IMR-90 (cell line): ENCODE measurements at regions not wholly inside any gene's neighbourhood (a gene's known extent, or its start where the extent isn't known, plus 50 kb on each side); places are given as distances from the start of the nearest gene placed in this dataset.

Experiments used
- ATAC-seq: fragments of 200-7000 bp; cut with Tn5 transposase; 2 replicates; pipeline ENCODE4 v1.9.1; 2020; ENCODE audit warnings: low read depth, mild to moderate bottlenecking, moderate library complexity
- BruUV-seq: library from RNA; stranded (reverse); fragments of 400-500 nt; replicated peaks from 2 replicates; lab custom pipeline; 2021; lab: Mats Ljungman, UMichigan
- CTCF ChIA-PET: fragments of 300-600 bp; formaldehyde crosslinking; extraction: SDS; loops from one replicate; lab custom pipeline; 2021; ENCODE audit warnings: antibody characterized with exemption; lab: Yijun Ruan, JAX
- POLR2A ChIA-PET: fragments of 300-600 bp; sonication (Branson Sonifier 250); formaldehyde crosslinking; loops from one replicate; lab custom pipeline; 2022; ENCODE audit warnings: antibody characterized with exemption; ENCODE audit not compliant: unreplicated experiment; lab: Charles Lee
- DNase-seq: peaks from one replicate; pipeline ENCODE4 v3.0.0; 2013
- H2AFZ ChIP-seq: replicated peaks from 2 replicates; pipeline ENCODE3; 2013; ENCODE audit warnings: low read length, mild to moderate bottlenecking; ENCODE audit not compliant: poor library complexity
- H2AK5ac ChIP-seq: 2 replicates; pipeline ENCODE4 v1.6.1; 2013; ENCODE audit warnings: low read depth, low read length, inconsistent platforms
- H2AK9ac ChIP-seq: replicated peaks from 2 replicates; pipeline ENCODE3; 2013; ENCODE audit warnings: mild to moderate bottlenecking, low read depth, low read length, moderate library complexity; ENCODE audit not compliant: poor library complexity
- H2BK120ac ChIP-seq: 2 replicates; pipeline ENCODE4 v1.6.1; 2013; ENCODE audit warnings: low read depth, low read length, inconsistent platforms
- H2BK15ac ChIP-seq: 3 replicates; pipeline ENCODE4 v1.6.1; 2013; ENCODE audit warnings: low read depth, low read length, inconsistent platforms
- H2BK20ac ChIP-seq: 2 replicates; pipeline ENCODE4 v1.6.1; 2013; ENCODE audit warnings: low read depth, mild to moderate bottlenecking, inconsistent platforms, low read length, moderate library complexity
- H2BK5ac ChIP-seq: 2 replicates; pipeline ENCODE4 v1.6.1; 2013; ENCODE audit warnings: mild to moderate bottlenecking, low read depth, low read length, inconsistent platforms; ENCODE audit not compliant: poor library complexity, severe bottlenecking
- H3K14ac ChIP-seq: replicated peaks from 2 replicates; pipeline ENCODE4 v1.6.1; 2013; ENCODE audit warnings: low read depth, low read length, inconsistent platforms
- H3K18ac ChIP-seq: 2 replicates; pipeline ENCODE4 v1.6.1; 2013; ENCODE audit warnings: low read depth, low read length, control low read depth
- H3K23ac ChIP-seq: 2 replicates; pipeline ENCODE4 v1.6.1; 2013; ENCODE audit warnings: low read depth, low read length, inconsistent platforms
- H3K27ac ChIP-seq: 2 replicates; pipeline ENCODE4 v1.5.1; 2013; ENCODE audit warnings: mild to moderate bottlenecking, control low read depth, low read length; ENCODE audit not compliant: insufficient read depth
- H3K27me3 ChIP-seq: 2 replicates; pipeline ENCODE4 v1.6.1; 2013; ENCODE audit warnings: low read length; ENCODE audit not compliant: control insufficient read depth, insufficient read depth
- H3K36me3 ChIP-seq: 2 replicates; pipeline ENCODE4 v1.6.1; 2013; ENCODE audit warnings: low read length, mixed read lengths; ENCODE audit not compliant: control insufficient read depth, insufficient read depth
- H3K4ac ChIP-seq: 2 replicates; pipeline ENCODE4 v1.6.1; 2013; ENCODE audit warnings: low read depth, low read length, inconsistent platforms
- H3K4me1 ChIP-seq: 2 replicates; pipeline ENCODE4 v1.6.1; 2013; ENCODE audit warnings: low read length, mixed read lengths; ENCODE audit not compliant: control insufficient read depth, insufficient read depth
- H3K4me2 ChIP-seq: 2 replicates; pipeline ENCODE4 v1.6.1; 2013; ENCODE audit warnings: low read depth, mild to moderate bottlenecking, control low read depth, low read length, moderate library complexity
- H3K4me3 ChIP-seq: 2 replicates; pipeline ENCODE4 v1.5.1; 2013; ENCODE audit warnings: low read depth, mild to moderate bottlenecking, control low read depth, low read length, moderate library complexity; ENCODE audit not compliant: insufficient read depth
- H3K56ac ChIP-seq: 2 replicates; pipeline ENCODE4 v1.6.1; 2013; ENCODE audit warnings: low read length, inconsistent platforms; ENCODE audit not compliant: insufficient read depth; ENCODE audit errors: extremely low read depth
- H3K79me1 ChIP-seq, 2 experiments: 2 replicates each; pipeline ENCODE4 v1.6.1; 2013; ENCODE audit warnings: low read length in 2 of 2, inconsistent platforms in 1 of 2, low read depth in 1 of 2
- H3K9ac ChIP-seq: 2 replicates; pipeline ENCODE4 v1.6.1; 2013; ENCODE audit warnings: low read depth, low read length, control low read depth
- H3K9me1 ChIP-seq: 2 replicates; pipeline ENCODE4 v1.6.1; 2013; ENCODE audit warnings: low read length, inconsistent platforms; ENCODE audit not compliant: insufficient read depth
- H3K9me3 ChIP-seq: 2 replicates; pipeline ENCODE4 v1.6.1; 2013; ENCODE audit warnings: low read length; ENCODE audit not compliant: control insufficient read depth, insufficient read depth
- H4K20me1 ChIP-seq: 2 replicates; pipeline ENCODE4 v1.6.1; 2013; ENCODE audit warnings: low read length, inconsistent platforms; ENCODE audit not compliant: insufficient read depth
- H4K5ac ChIP-seq: 2 replicates; pipeline ENCODE4 v1.6.1; 2013; ENCODE audit warnings: mild to moderate bottlenecking, low read depth, low read length, control low read depth
- H4K8ac ChIP-seq, 2 experiments: 2 replicates each; pipeline ENCODE4 v1.6.1; 2013; ENCODE audit warnings: low read depth in 2 of 2, low read length in 2 of 2, control low read depth in 1 of 2, inconsistent platforms in 1 of 2
- H4K91ac ChIP-seq: 2 replicates; pipeline ENCODE4 v1.6.1; 2013; ENCODE audit warnings: low read depth, low read length, inconsistent platforms; ENCODE audit not compliant: insufficient read depth
- CEBPB ChIP-seq: IDR thresholded peaks from 2 replicates; pipeline ENCODE4 v1.6.1; 2012; ENCODE audit warnings: low read depth, low read length, improper control_type of control experiment
- ELK1 ChIP-seq: fragments of 150-350 bp; IDR thresholded peaks from 2 replicates; pipeline ENCODE4 v1.6.1; 2016; ENCODE audit warnings: low read depth, mild to moderate bottlenecking, low read length, moderate library complexity, borderline replicate concordance
- FOS ChIP-seq: fragments of 150-350 bp; IDR thresholded peaks from 2 replicates; pipeline ENCODE4 v1.6.1; 2016; ENCODE audit warnings: low read depth, low read length
- MAFK ChIP-seq: IDR thresholded peaks from 2 replicates; pipeline ENCODE4 v1.6.1; 2012; ENCODE audit warnings: low read depth, low read length, improper control_type of control experiment
- MAZ ChIP-seq: IDR thresholded peaks from 2 replicates; pipeline ENCODE4 v1.6.1; 2012; ENCODE audit warnings: low read depth, mild to moderate bottlenecking, low read length, improper control_type of control experiment, moderate library complexity, borderline replicate concordance
- NFE2L2 ChIP-seq: fragments of 150-350 bp; IDR thresholded peaks from 2 replicates; pipeline ENCODE4 v1.6.1; 2016; ENCODE audit warnings: low read depth, mild to moderate bottlenecking, low read length
- POLR2A ChIP-seq: IDR thresholded peaks from 2 replicates; pipeline ENCODE4 v1.6.1; 2012; ENCODE audit warnings: mild to moderate bottlenecking, low read depth, low read length
- RAD21 ChIP-seq: IDR thresholded peaks from 2 replicates; pipeline ENCODE4 v1.6.1; 2012; ENCODE audit warnings: low read length, improper control_type of control experiment
- RCOR1 ChIP-seq: IDR thresholded peaks from 2 replicates; pipeline ENCODE4 v1.6.1; 2012; ENCODE audit warnings: mild to moderate bottlenecking, low read length, improper control_type of control experiment; ENCODE audit not compliant: insufficient replicate concordance
- RFX5 ChIP-seq: IDR thresholded peaks from 2 replicates; pipeline ENCODE4 v1.8.0; 2012; ENCODE audit warnings: low read depth, mild to moderate bottlenecking, low read length, moderate library complexity
- SMC3 ChIP-seq: fragments of 150-350 bp; IDR thresholded peaks from 2 replicates; pipeline ENCODE4 v1.6.1; 2016; ENCODE audit warnings: low read depth, mild to moderate bottlenecking, antibody characterized with exemption, low read length, moderate library complexity
- USF2 ChIP-seq: fragments of 150-350 bp; IDR thresholded peaks from 2 replicates; pipeline ENCODE4 v1.6.1; 2017; ENCODE audit warnings: mild to moderate bottlenecking, antibody characterized with exemption, low read length, low read depth
- WGBS, 2 experiments: methylation state at CpG; one replicate each; pipeline versions ENCODE4 v1.1.5 to v1.1.7; 2013; ENCODE audit warnings: missing lambda C conversion rate in 2 of 2; ENCODE audit not compliant: insufficient read length in 1 of 2; ENCODE audit errors: extremely low coverage in 2 of 2; 5-methylcytosine and 5-hydroxymethylcytosine counted together
- dilution Hi-C: fragments of 300-500 bp; cut with HindIII; formaldehyde crosslinking; loops from one replicate; pipeline ENCODE4 v1.14.3; 2018; ENCODE audit warnings: low sequenced_read_pairs; ENCODE audit not compliant: unreplicated experiment
- in situ Hi-C: fragments of 300-500 bp; cut with MboI; formaldehyde crosslinking; loops from 3 replicates; pipeline ENCODE4 v1.14.3; 2019; ENCODE audit warnings: low sequenced_read_pairs, inconsistent platforms, mixed read lengths
- intact Hi-C: fragments of 100-400 bp; cut with micrococcal nuclease; formaldehyde crosslinking; loops from 2 replicates; pipeline ENCODE4 v1.10.0; 2022

GRCh38 chr1:221271701-221272100 lies 392.5 kb downstream of the HLX start:
- no peak for ATAC-seq
- Histone ChIP-seq H3K27me3 (no peaks in the 10 kb centered on the region; the same call in 1 of the 2 replicates), H2AFZ (no peak overlapping the region), H3K23ac (no peak overlapping the region), H3K4me3 (no peak overlapping the region), H3K4me1 (no peaks in the 10 kb centered on the region), H4K8ac (no peak overlapping the region), H2BK20ac (no peak overlapping the region), H2BK15ac (no peak overlapping the region), H3K27ac (no peak overlapping the region), H3K4ac (no peak overlapping the region), H2AK9ac (no peak overlapping the region), H3K18ac (no peak overlapping the region), H3K14ac (no peak overlapping the region), H2BK120ac (no peak overlapping the region), H4K91ac (no peak overlapping the region), H3K56ac (no peak overlapping the region), H3K36me3 (no peaks in the 10 kb centered on the region), H3K9ac (no peak overlapping the region), H3K79me1 (no peaks in the 10 kb centered on the region), H3K4me2 (no peak overlapping the region), H4K5ac (no peak overlapping the region), H2AK5ac (no peak overlapping the region), H2BK5ac (no peak overlapping the region), H3K9me1 (no peaks in the 10 kb centered on the region), H3K9me3 (no peaks in the 10 kb centered on the region), H4K20me1 (no peaks in the 10 kb centered on the region)
- DNase-seq, result no peak
- BruUV-seq, result no TSS peak
- ChIA-PET POLR2A (no interaction called here), CTCF (no interaction called here)
- WGBS, 2 experiments, result 100% methylated on average over 2 of the region's 5 CpGs; no CpG with 5 or more reads in 1 of the 2 experiments
- intact Hi-C loops, result no loop called here
- in situ Hi-C loops, result loop anchor here (25.0 kb wide), 1 partner anchor 1191 kb away; no protein-coding TSS in a partner anchor
- TF ChIP-seq CEBPB, result no peak
- TF ChIP-seq SMC3, result no peak
- no peak for TF ChIP-seq RCOR1
- TF ChIP-seq FOS, result no peak
- TF ChIP-seq RFX5, result no peak
- TF ChIP-seq USF2, result no peak
- TF ChIP-seq NFE2L2, result no peak
- no peak for TF ChIP-seq MAFK
- TF ChIP-seq MAZ, result no peak
- no peak for TF ChIP-seq ELK1
- no peak for TF ChIP-seq POLR2A
- TF ChIP-seq RAD21, result no peak
- dilution Hi-C loops, result no loop called here
